ENCODE measurements at regions not wholly inside any gene's neighbourhood (a gene's known extent, or its start where the extent isn't known, plus 50 kb on each side); places are given as distances from the start of the nearest gene placed in this dataset.

GRCh38 chr7:117955046-117955445 lies 81.8 kb upstream of the CTTNBP2 start:
- no peak for TF ChIP-seq CTCF (IDR thresholded peaks at IDR 0.05; ENCODE audit: unreplicated experiment)

GRCh38 chr7:117960351-117960750 lies 87.1 kb upstream of the CTTNBP2 start:
- H3K36me3 Mint-ChIP-seq (ENCODE audit: insufficient read depth, unreplicated experiment) = no peaks in the 10 kb centered on the region
- POLR2A ChIA-PET = no interaction called here
- no peaks in the 10 kb centered on the region for H3K27me3 Mint-ChIP-seq (ENCODE audit: insufficient read depth, unreplicated experiment)
- TF ChIP-seq CTCF (IDR thresholded peaks at IDR 0.05; ENCODE audit: unreplicated experiment) = no peak
- H3K4me1 Mint-ChIP-seq (ENCODE audit: insufficient read depth, unreplicated experiment) = no peaks in the 10 kb centered on the region
- no peaks in the 10 kb centered on the region for H3K9me3 Mint-ChIP-seq (ENCODE audit: unreplicated experiment)
- H3K4me3 Mint-ChIP-seq (ENCODE audit: unreplicated experiment) = no peak overlapping the region
- CTCF ChIA-PET = interaction anchor here (0.7 to 1.3 kb wide), 3 partner anchors 8 to 19 kb away, joined by 3 read pairs; no protein-coding TSS in a partner anchor
- H3K27ac Mint-ChIP-seq (ENCODE audit: low read depth, unreplicated experiment) = no peak overlapping the region
- no peak for DNase-seq (ENCODE audit: unreplicated experiment)
- intact Hi-C loops (cut with micrococcal nuclease) = no loop called here
- no TSS peak for BruUV-seq (replicated peaks)

More at GRCh38 chr7:117955046-117955445, 81.8 kb upstream of the CTTNBP2 start:
- no TSS peak for BruUV-seq (replicated peaks)
- H3K27me3 Mint-ChIP-seq (ENCODE audit: insufficient read depth, unreplicated experiment) = no peaks in the 10 kb centered on the region
- POLR2A ChIA-PET = no interaction called here
- H3K36me3 Mint-ChIP-seq (ENCODE audit: insufficient read depth, unreplicated experiment) = no peaks in the 10 kb centered on the region
- H3K4me1 Mint-ChIP-seq (ENCODE audit: insufficient read depth, unreplicated experiment) = peaks cover 21% of the 10 kb centered on the region
- CTCF ChIA-PET = no interaction called here
- intact Hi-C loops (cut with micrococcal nuclease) = no loop called here
- DNase-seq (ENCODE audit: unreplicated experiment) = no peak
- no peak overlapping the region for H3K27ac Mint-ChIP-seq (ENCODE audit: low read depth, unreplicated experiment)
- no peaks in the 10 kb centered on the region for H3K9me3 Mint-ChIP-seq (ENCODE audit: unreplicated experiment)
- no peak overlapping the region for H3K4me3 Mint-ChIP-seq (ENCODE audit: unreplicated experiment)

GRCh38 chr7:117961235-117961634 lies 88.0 kb upstream of the CTTNBP2 start:
- no peak overlapping the region for H3K4me3 Mint-ChIP-seq (ENCODE audit: unreplicated experiment)
- no peak for DNase-seq (ENCODE audit: unreplicated experiment)
- H3K4me1 Mint-ChIP-seq (ENCODE audit: insufficient read depth, unreplicated experiment) = no peaks in the 10 kb centered on the region
- no peak for TF ChIP-seq CTCF (IDR thresholded peaks at IDR 0.05; ENCODE audit: unreplicated experiment)
- no peaks in the 10 kb centered on the region for H3K27me3 Mint-ChIP-seq (ENCODE audit: insufficient read depth, unreplicated experiment)
- no peak overlapping the region for H3K27ac Mint-ChIP-seq (ENCODE audit: low read depth, unreplicated experiment)
- no TSS peak for BruUV-seq (replicated peaks)
- no peaks in the 10 kb centered on the region for H3K36me3 Mint-ChIP-seq (ENCODE audit: insufficient read depth, unreplicated experiment)
- intact Hi-C loops (cut with micrococcal nuclease) = no loop called here
- ChIA-PET POLR2A (no interaction called here), CTCF (interaction anchor here (0.9 kb wide), 1 partner anchor 9 kb away, joined by 3 read pairs; no protein-coding TSS in a partner anchor)
- no peaks in the 10 kb centered on the region for H3K9me3 Mint-ChIP-seq (ENCODE audit: unreplicated experiment)

GRCh38 chr7:117962366-117962994 lies 89.2 kb upstream of the CTTNBP2 start:
- Mint-ChIP-seq H3K27me3 (ENCODE audit: insufficient read depth, unreplicated experiment) (no peaks in the 10 kb centered on the region), H3K27ac (ENCODE audit: low read depth, unreplicated experiment) (no peak overlapping the region), H3K4me3 (ENCODE audit: unreplicated experiment) (no peak overlapping the region), H3K4me1 (ENCODE audit: insufficient read depth, unreplicated experiment) (no peaks in the 10 kb centered on the region), H3K9me3 (ENCODE audit: unreplicated experiment) (no peaks in the 10 kb centered on the region), H3K36me3 (ENCODE audit: insufficient read depth, unreplicated experiment) (no peaks in the 10 kb centered on the region)
- no peak for TF ChIP-seq CTCF (IDR thresholded peaks at IDR 0.05; ENCODE audit: unreplicated experiment)
- intact Hi-C loops (cut with micrococcal nuclease) = no loop called here
- DNase-seq (ENCODE audit: unreplicated experiment) = no peak
- ChIA-PET POLR2A (interaction anchor here (1.0 kb wide), 1 partner anchor 11 kb away, joined by 3 read pairs; no protein-coding TSS in a partner anchor), CTCF (no interaction called here)
- BruUV-seq (replicated peaks) = no TSS peak

Data from MCF 10A (cell line).